MM.1S (cell line): ENCODE measurements at regions not wholly inside any gene's neighbourhood (a gene's known extent, or its start where the extent isn't known, plus 50 kb on each side); places are given as distances from the start of the nearest gene placed in this dataset.

Experiments used
- DNase-seq: peaks from one replicate; pipeline ENCODE4 v3.0.0-alpha.2; 2015
- H2AFZ ChIP-seq: fragments of 300-600 bp; sonication (generic); 2 replicates; pipeline ENCODE4 v1.6.0; 2016; ENCODE audit warnings: antibody characterized with exemption, low read length
- H3F3A ChIP-seq: fragments of 300-600 bp; sonication (generic); 2 replicates; pipeline ENCODE4 v1.6.1; 2016; ENCODE audit warnings: mild to moderate bottlenecking, antibody characterized with exemption, low read length, moderate library complexity, mixed read lengths; ENCODE audit not compliant: insufficient read depth
- H3K27ac ChIP-seq: fragments of 300-600 bp; sonication (generic); 2 replicates; pipeline ENCODE4 v1.5.1; 2016; ENCODE audit warnings: mild to moderate bottlenecking, low read length
- H3K27me3 ChIP-seq: fragments of 300-600 bp; sonication (generic); replicated peaks from 2 replicates; pipeline ENCODE4 v1.6.0; 2016; ENCODE audit warnings: low read length; ENCODE audit not compliant: insufficient read depth
- H3K36me3 ChIP-seq: fragments of 300-600 bp; sonication (generic); replicated peaks from 2 replicates; pipeline ENCODE4 v1.6.1; 2016; ENCODE audit warnings: mild to moderate bottlenecking, low read length, mixed read lengths; ENCODE audit not compliant: insufficient read depth
- H3K4me1 ChIP-seq: fragments of 300-600 bp; sonication (generic); 2 replicates; pipeline ENCODE4 v1.6.1; 2016; ENCODE audit warnings: low read length, mixed read lengths
- H3K4me2 ChIP-seq: fragments of 300-600 bp; sonication (generic); 2 replicates; pipeline ENCODE4 v1.6.0; 2016; ENCODE audit warnings: low read depth, low read length
- H3K4me3 ChIP-seq: fragments of 300-600 bp; sonication (generic); 2 replicates; pipeline ENCODE4 v1.5.1; 2016; ENCODE audit warnings: low read length, mixed read lengths
- H3K79me2 ChIP-seq: fragments of 300-600 bp; sonication (generic); 2 replicates; pipeline ENCODE4 v1.6.1; 2016; ENCODE audit warnings: mixed run types, low read length, mixed read lengths
- H3K9ac ChIP-seq: fragments of 300-600 bp; sonication (generic); 2 replicates; pipeline ENCODE4 v1.6.1; 2016; ENCODE audit warnings: low read length, mixed read lengths
- H3K9me2 ChIP-seq: fragments of 300-600 bp; sonication (generic); replicated peaks from 2 replicates; pipeline ENCODE4 v1.6.1; 2016; ENCODE audit warnings: mild to moderate bottlenecking, low read length, mixed read lengths; ENCODE audit not compliant: insufficient read depth
- H3K9me3 ChIP-seq: fragments of 300-600 bp; sonication (generic); replicated peaks from 2 replicates; pipeline ENCODE4 v1.6.1; 2016; ENCODE audit warnings: mild to moderate bottlenecking, low read length, mixed read lengths; ENCODE audit not compliant: insufficient read depth
- H4K20me1 ChIP-seq: fragments of 300-600 bp; sonication (generic); 2 replicates; pipeline ENCODE4 v1.6.1; 2016; ENCODE audit warnings: mild to moderate bottlenecking, low read length, moderate library complexity, mixed read lengths; ENCODE audit not compliant: insufficient read depth
- CTCF ChIP-seq: fragments of 300-600 bp; sonication (generic); IDR thresholded peaks from 2 replicates; pipeline ENCODE4 v1.5.1; 2016; ENCODE audit warnings: antibody characterized with exemption, low read length, mixed read lengths
- EZH2 ChIP-seq: fragments of 300-600 bp; sonication (generic); optimal IDR thresholded peaks from 2 replicates; pipeline ENCODE3; 2017; ENCODE audit warnings: low read depth, mild to moderate bottlenecking, antibody characterized with exemption, low read length, mixed read lengths
- EZH2phosphoT487 ChIP-seq: fragments of 300-600 bp; sonication (generic); IDR thresholded peaks from 2 replicates; pipeline ENCODE4 v1.6.1; 2018; ENCODE audit warnings: antibody characterized with exemption, low read length

GRCh38 chr14:51458563-51458955 lies 193.2 kb upstream of the FRMD6 start:
- Histone ChIP-seq H3K4me3 (no peak overlapping the region), H3K27ac (no peak overlapping the region), H3K36me3 (no peaks in the 10 kb centered on the region), H3K79me2 (no peaks in the 10 kb centered on the region), H3F3A (no peaks in the 10 kb centered on the region), H3K9me2 (no peaks in the 10 kb centered on the region), H2AFZ (no peak overlapping the region), H3K4me2 (no peak overlapping the region), H4K20me1 (no peaks in the 10 kb centered on the region), H3K4me1 (no peaks in the 10 kb centered on the region), H3K27me3 (no peaks in the 10 kb centered on the region), H3K9ac (no peak overlapping the region), H3K9me3 (no peaks in the 10 kb centered on the region)
- DNase-seq, result no peak
- TF ChIP-seq CTCF (no peak), EZH2 (no peak), EZH2phosphoT487 (no peak)

- TF ChIP-seq CTCF, result no peak
- no peak for TF ChIP-seq EZH2phosphoT487
- no peak for TF ChIP-seq EZH2
- Histone ChIP-seq H3K9me3 (no peaks in the 10 kb centered on the region), H3K4me3 (no peak overlapping the region), H3K9me2 (no peaks in the 10 kb centered on the region), H3F3A (no peaks in the 10 kb centered on the region), H3K79me2 (no peaks in the 10 kb centered on the region), H3K36me3 (no peaks in the 10 kb centered on the region), H3K4me1 (no peaks in the 10 kb centered on the region), H3K4me2 (no peak overlapping the region), H3K9ac (no peak overlapping the region), H3K27me3 (no peaks in the 10 kb centered on the region), H3K27ac (no peak overlapping the region), H4K20me1 (no peaks in the 10 kb centered on the region), H2AFZ (no peak overlapping the region)
- no peak for DNase-seq
Measured at GRCh38 chr14:51460011-51460410, 191.7 kb upstream of the FRMD6 start.

GRCh38 chr14:51462182-51462581 lies 189.5 kb upstream of the FRMD6 start:
- H3K27me3 ChIP-seq, result no peaks in the 10 kb centered on the region
- no peak for DNase-seq

More at GRCh38 chr14:51462182-51462581, 189.5 kb upstream of the FRMD6 start:
- Histone ChIP-seq H3K27ac (no peak overlapping the region), H3K9ac (no peak overlapping the region), H3F3A (no peaks in the 10 kb centered on the region), H3K9me3 (no peaks in the 10 kb centered on the region), H3K4me1 (no peaks in the 10 kb centered on the region), H3K79me2 (no peaks in the 10 kb centered on the region), H3K4me2 (no peak overlapping the region), H3K36me3 (no peaks in the 10 kb centered on the region), H3K9me2 (no peaks in the 10 kb centered on the region), H4K20me1 (no peaks in the 10 kb centered on the region), H3K4me3 (no peak overlapping the region), H2AFZ (no peak overlapping the region)
- TF ChIP-seq CTCF, result no peak
- no peak for TF ChIP-seq EZH2phosphoT487
- no peak for TF ChIP-seq EZH2
